ENCODE measurements at regions not wholly inside any gene's neighbourhood (a gene's known extent, or its start where the extent isn't known, plus 50 kb on each side); places are given as distances from the start of the nearest gene placed in this dataset.
"Not testable (repeated sequence)": the region's sequence is repeated elsewhere in the genome, so short reads cannot be mapped to it uniquely, and the experiment has no call there.

GRCh38 chr6:169142538-169142844, 111.2 kb downstream of the THBS2 start:
- DNase-seq, result no peak

- no peak for DNase-seq
Observed at GRCh38 chr6:169141671-169142537, 111.7 kb downstream of the THBS2 start.

GRCh38 chr6:169140986-169141495, 112.6 kb downstream of the THBS2 start:
- DNase-seq, result no peak

- no peak for DNase-seq
Observed at GRCh38 chr6:169139179-169139971, 114.3 kb downstream of the THBS2 start.

GRCh38 chr6:169132352-169132940, 121.2 kb downstream of the THBS2 start:
- no peak for DNase-seq

- no peak for DNase-seq
Observed at GRCh38 chr6:169131390-169131789, 122.3 kb downstream of the THBS2 start.

GRCh38 chr6:169130113-169130512, 123.5 kb downstream of the THBS2 start:
- no peak for DNase-seq

- DNase-seq, result no peak
Observed at GRCh38 chr6:169121013-169121412, 132.6 kb downstream of the THBS2 start.

GRCh38 chr6:169119669-169120068, 134.0 kb downstream of the THBS2 start:
- no peak for DNase-seq

GRCh38 chr6:169118346-169118830, 135.3 kb downstream of the THBS2 start:
- DNase-seq, result no peak

GRCh38 chr6:169117663-169118062, 136.0 kb downstream of the THBS2 start:
- DNase-seq, result no peak

GRCh38 chr6:169115632-169116031, 138.0 kb downstream of the THBS2 start:
- DNase-seq, result no peak

GRCh38 chr6:169114632-169115031, 139.0 kb downstream of the THBS2 start:
- DNase-seq, result not testable (repeated sequence)

- no peak for DNase-seq
Observed at GRCh38 chr6:169112483-169113320, 140.9 kb downstream of the THBS2 start.

- no peak for DNase-seq
Observed at GRCh38 chr6:169111203-169111602, 142.4 kb downstream of the THBS2 start.

GRCh38 chr6:169109411-169110220, 144.0 kb downstream of the THBS2 start:
- DNase-seq, result no peak

- DNase-seq, result no peak
Observed at GRCh38 chr6:169108753-169109152, 144.9 kb downstream of the THBS2 start.

- DNase-seq, result no peak
Observed at GRCh38 chr6:169106176-169106575, 147.5 kb downstream of the THBS2 start.

GRCh38 chr6:169101981-169102380, 151.7 kb downstream of the THBS2 start:
- no peak for DNase-seq

- no peak for DNase-seq
Observed at GRCh38 chr6:169101036-169101805, 152.4 kb downstream of the THBS2 start.

Data from NCI-H774 (cell line).